ENCODE measurements at regions not wholly inside any gene's neighbourhood (a gene's known extent, or its start where the extent isn't known, plus 50 kb on each side); places are given as distances from the start of the nearest gene placed in this dataset.

GRCh38 chr6:51502996-51503395, 584.4 kb downstream of the PKHD1 start:
- Histone ChIP-seq H3K23ac (ENCODE audit: low read length) (no peak overlapping the region), H3K4me1 (ENCODE audit: control insufficient read depth in 1 of 2, insufficient read depth in 2 of 2, low read length in 2 of 2) (no peaks in the 10 kb centered on the region), H3K4me2 (ENCODE audit: low read length) (no peak overlapping the region), H4K91ac (ENCODE audit: low read depth, low read length) (no peak overlapping the region), H3K9ac (ENCODE audit: low read length) (no peak overlapping the region), H3K36me3 (ENCODE audit: control insufficient read depth in 1 of 2, insufficient read depth in 2 of 2, low read length in 2 of 2) (no peaks in the 10 kb centered on the region), H2AK5ac (ENCODE audit: low read length) (no peak overlapping the region), H2BK120ac (ENCODE audit: insufficient read depth, low read length, poor library complexity) (no peak overlapping the region), H2BK12ac (ENCODE audit: low read length) (no peak overlapping the region), H3K79me1 (ENCODE audit: low read length) (no peaks in the 10 kb centered on the region), H3K9me3 (ENCODE audit: insufficient read depth, low read depth, low read length) (no peaks in the 10 kb centered on the region), H4K8ac (ENCODE audit: low read depth, low read length) (no peak overlapping the region), H3K14ac (ENCODE audit: low read length) (no peak overlapping the region), H3K4me3 (ENCODE audit: low read depth, low read length) (no peak overlapping the region), H3K27ac (ENCODE audit: low read depth, low read length) (no peak overlapping the region), H3K18ac (ENCODE audit: low read length) (no peak overlapping the region), H2BK5ac (ENCODE audit: low read depth, low read length, poor library complexity) (no peak overlapping the region), H3K27me3 (ENCODE audit: insufficient read depth, low read length) (no peaks in the 10 kb centered on the region), H3K79me2 (ENCODE audit: control insufficient read depth, insufficient read depth, low read length, poor library complexity) (no peaks in the 10 kb centered on the region), H3K4ac (ENCODE audit: low read depth, low read length) (no peak overlapping the region), H4K12ac (ENCODE audit: low read depth, low read length) (no peak overlapping the region), H2AFZ (ENCODE audit: insufficient read depth, low read length, poor library complexity) (no peak overlapping the region)
- no CpG with 5 or more reads among the region's 1 CpG for WGBS (ENCODE audit: extremely low coverage, insufficient coverage, insufficient read length)
- DNase-seq: no peak

GRCh38 chr6:51505434-51505833, 582.0 kb downstream of the PKHD1 start:
- no peaks in the 10 kb centered on the region for H3K4me1 ChIP-seq (ENCODE audit: control insufficient read depth in 1 of 2, insufficient read depth in 2 of 2, low read length in 2 of 2)
- H3K4me3 ChIP-seq (ENCODE audit: low read depth, low read length): no peak overlapping the region
- H4K12ac ChIP-seq (ENCODE audit: low read depth, low read length): no peak overlapping the region
- no peaks in the 10 kb centered on the region for H3K27me3 ChIP-seq (ENCODE audit: insufficient read depth, low read length)
- no peak overlapping the region for H3K18ac ChIP-seq (ENCODE audit: low read length)
- no peaks in the 10 kb centered on the region for H3K79me2 ChIP-seq (ENCODE audit: control insufficient read depth, insufficient read depth, low read length, poor library complexity)
- no peak for DNase-seq
- no peak overlapping the region for H2BK12ac ChIP-seq (ENCODE audit: low read length)
- H3K79me1 ChIP-seq (ENCODE audit: low read length): no peaks in the 10 kb centered on the region
- H4K91ac ChIP-seq (ENCODE audit: low read depth, low read length): no peak overlapping the region
- H3K27ac ChIP-seq (ENCODE audit: low read depth, low read length): no peak overlapping the region
- no peak overlapping the region for H3K4me2 ChIP-seq (ENCODE audit: low read length)
- no peak overlapping the region for H2BK5ac ChIP-seq (ENCODE audit: low read depth, low read length, poor library complexity)
- H3K4ac ChIP-seq (ENCODE audit: low read depth, low read length): no peak overlapping the region
- H4K8ac ChIP-seq (ENCODE audit: low read depth, low read length): no peak overlapping the region
- H3K36me3 ChIP-seq (ENCODE audit: control insufficient read depth in 1 of 2, insufficient read depth in 2 of 2, low read length in 2 of 2): no peaks in the 10 kb centered on the region
- H3K9ac ChIP-seq (ENCODE audit: low read length): no peak overlapping the region
- no peak overlapping the region for H2AFZ ChIP-seq (ENCODE audit: insufficient read depth, low read length, poor library complexity)
- no peak overlapping the region for H3K23ac ChIP-seq (ENCODE audit: low read length)
- no peak overlapping the region for H2AK5ac ChIP-seq (ENCODE audit: low read length)
- H3K9me3 ChIP-seq (ENCODE audit: insufficient read depth, low read depth, low read length): no peaks in the 10 kb centered on the region
- H3K14ac ChIP-seq (ENCODE audit: low read length): no peak overlapping the region
- no peak overlapping the region for H2BK120ac ChIP-seq (ENCODE audit: insufficient read depth, low read length, poor library complexity)

- Histone ChIP-seq H3K4ac (ENCODE audit: low read depth, low read length) (no peak overlapping the region), H3K14ac (ENCODE audit: low read length) (no peak overlapping the region), H3K18ac (ENCODE audit: low read length) (no peak overlapping the region), H2AFZ (ENCODE audit: insufficient read depth, low read length, poor library complexity) (no peak overlapping the region), H3K23ac (ENCODE audit: low read length) (no peak overlapping the region), H3K9me3 (ENCODE audit: insufficient read depth, low read depth, low read length) (no peaks in the 10 kb centered on the region), H3K4me1 (ENCODE audit: control insufficient read depth in 1 of 2, insufficient read depth in 2 of 2, low read length in 2 of 2) (no peaks in the 10 kb centered on the region), H3K79me2 (ENCODE audit: control insufficient read depth, insufficient read depth, low read length, poor library complexity) (no peaks in the 10 kb centered on the region), H3K79me1 (ENCODE audit: low read length) (no peaks in the 10 kb centered on the region), H2BK120ac (ENCODE audit: insufficient read depth, low read length, poor library complexity) (no peak overlapping the region), H3K4me2 (ENCODE audit: low read length) (no peak overlapping the region), H4K91ac (ENCODE audit: low read depth, low read length) (no peak overlapping the region), H2BK5ac (ENCODE audit: low read depth, low read length, poor library complexity) (no peak overlapping the region), H3K4me3 (ENCODE audit: low read depth, low read length) (no peak overlapping the region), H2AK5ac (ENCODE audit: low read length) (no peak overlapping the region), H4K8ac (ENCODE audit: low read depth, low read length) (no peak overlapping the region), H3K36me3 (ENCODE audit: control insufficient read depth in 1 of 2, insufficient read depth in 2 of 2, low read length in 2 of 2) (no peaks in the 10 kb centered on the region), H4K12ac (ENCODE audit: low read depth, low read length) (no peak overlapping the region), H2BK12ac (ENCODE audit: low read length) (no peak overlapping the region), H3K27me3 (ENCODE audit: insufficient read depth, low read length) (no peaks in the 10 kb centered on the region), H3K9ac (ENCODE audit: low read length) (no peak overlapping the region), H3K27ac (ENCODE audit: low read depth, low read length) (no peak overlapping the region)
- WGBS (ENCODE audit: extremely low coverage, insufficient coverage, insufficient read length): no CpG with 5 or more reads among the region's 5 CpGs
- no peak for DNase-seq
These were observed 577.8 kb downstream of the PKHD1 start for GRCh38 chr6:51509597-51509996.

GRCh38 chr6:51511081-51511480, 576.3 kb downstream of the PKHD1 start:
- Histone ChIP-seq H3K4ac (ENCODE audit: low read depth, low read length) (no peak overlapping the region), H3K79me2 (ENCODE audit: control insufficient read depth, insufficient read depth, low read length, poor library complexity) (no peaks in the 10 kb centered on the region), H2AFZ (ENCODE audit: insufficient read depth, low read length, poor library complexity) (no peak overlapping the region), H3K79me1 (ENCODE audit: low read length) (no peaks in the 10 kb centered on the region), H3K23ac (ENCODE audit: low read length) (no peak overlapping the region), H3K4me2 (ENCODE audit: low read length) (no peak overlapping the region), H2AK5ac (ENCODE audit: low read length) (no peak overlapping the region), H4K91ac (ENCODE audit: low read depth, low read length) (no peak overlapping the region), H3K18ac (ENCODE audit: low read length) (no peak overlapping the region), H3K9ac (ENCODE audit: low read length) (no peak overlapping the region), H3K4me3 (ENCODE audit: low read depth, low read length) (no peak overlapping the region), H3K36me3 (ENCODE audit: control insufficient read depth in 1 of 2, insufficient read depth in 2 of 2, low read length in 2 of 2) (no peaks in the 10 kb centered on the region), H2BK5ac (ENCODE audit: low read depth, low read length, poor library complexity) (no peak overlapping the region), H4K12ac (ENCODE audit: low read depth, low read length) (no peak overlapping the region), H3K4me1 (ENCODE audit: control insufficient read depth in 1 of 2, insufficient read depth in 2 of 2, low read length in 2 of 2) (no peaks in the 10 kb centered on the region), H4K8ac (ENCODE audit: low read depth, low read length) (no peak overlapping the region), H3K27ac (ENCODE audit: low read depth, low read length) (no peak overlapping the region), H2BK120ac (ENCODE audit: insufficient read depth, low read length, poor library complexity) (no peak overlapping the region), H3K9me3 (ENCODE audit: insufficient read depth, low read depth, low read length) (no peaks in the 10 kb centered on the region), H2BK12ac (ENCODE audit: low read length) (no peak overlapping the region), H3K27me3 (ENCODE audit: insufficient read depth, low read length) (no peaks in the 10 kb centered on the region), H3K14ac (ENCODE audit: low read length) (no peak overlapping the region)
- DNase-seq: no peak

Measured in trophoblast cell (in vitro differentiated cells and primary cell).